OCI-LY1 (cell line): ENCODE measurements at regions not wholly inside any gene's neighbourhood (a gene's known extent, or its start where the extent isn't known, plus 50 kb on each side); places are given as distances from the start of the nearest gene placed in this dataset.

Experiments used
- H2AFZ ChIP-seq: fragments of 200-600 bp; sonication (generic), shearing (Covaris generic); 2 replicates; pipeline ENCODE4 v1.6.0; 2014; ENCODE audit warnings: antibody characterized with exemption, mild to moderate bottlenecking, low read length
- H3F3A ChIP-seq: fragments of 200-600 bp; sonication (generic), shearing (Covaris generic); 2 replicates; pipeline ENCODE4 v1.6.0; 2014; ENCODE audit warnings: mild to moderate bottlenecking, antibody characterized with exemption, low read length, moderate library complexity; ENCODE audit not compliant: insufficient read depth
- H3K27ac ChIP-seq: fragments of 200-600 bp; sonication (generic); 2 replicates; pipeline ENCODE4 v1.5.1; 2014; ENCODE audit warnings: low read length, mixed run types, mild to moderate bottlenecking, low read depth; ENCODE audit not compliant: poor library complexity, severe bottlenecking
- H3K27me3 ChIP-seq: fragments of 200-600 bp; sonication (generic); 2 replicates; pipeline ENCODE4 v1.6.0; 2014; ENCODE audit warnings: antibody characterized with exemption, mild to moderate bottlenecking, low read length, moderate library complexity; ENCODE audit not compliant: insufficient read depth
- H3K36me3 ChIP-seq: fragments of 200-600 bp; sonication (generic); 2 replicates; pipeline ENCODE4 v1.6.1; 2014; ENCODE audit warnings: mild to moderate bottlenecking, antibody characterized with exemption, low read length, moderate library complexity, mixed read lengths; ENCODE audit not compliant: insufficient read depth
- H3K4me1 ChIP-seq: fragments of 200-600 bp; sonication (generic); 2 replicates; pipeline ENCODE4 v1.5.1; 2014; ENCODE audit warnings: mild to moderate bottlenecking, low read length, moderate library complexity; ENCODE audit not compliant: insufficient read depth, severe bottlenecking
- H3K4me2 ChIP-seq: fragments of 200-600 bp; sonication (generic), shearing (Covaris generic); 2 replicates; pipeline ENCODE4 v1.6.1; 2014; ENCODE audit warnings: low read length
- H3K4me3 ChIP-seq: fragments of 200-600 bp; sonication (generic); 2 replicates; pipeline ENCODE4 v1.5.1; 2014; ENCODE audit warnings: low read length, low read depth, mild to moderate bottlenecking, mixed read lengths; ENCODE audit not compliant: poor library complexity, severe bottlenecking
- H3K79me2 ChIP-seq: fragments of 200-600 bp; shearing (Covaris generic); 2 replicates; pipeline ENCODE4 v1.6.1; 2016; ENCODE audit warnings: mixed run types, low read length, mixed read lengths; ENCODE audit not compliant: insufficient read depth
- H3K9ac ChIP-seq: fragments of 200-600 bp; sonication (generic), shearing (Covaris generic); 2 replicates; pipeline ENCODE4 v1.6.1; 2014; ENCODE audit warnings: mild to moderate bottlenecking, low read length, mixed read lengths
- H3K9me2 ChIP-seq: fragments of 200-600 bp; sonication (generic), shearing (Covaris generic); 2 replicates; pipeline ENCODE4 v1.6.1; 2014; ENCODE audit warnings: low read depth, mild to moderate bottlenecking, low read length, mixed read lengths
- H3K9me3 ChIP-seq: fragments of 200-600 bp; shearing (Covaris generic); 2 replicates; pipeline ENCODE4 v1.6.1; 2014; ENCODE audit warnings: low read length, mixed read lengths
- H4K20me1 ChIP-seq: fragments of 200-600 bp; sonication (generic), shearing (Covaris generic); 2 replicates; pipeline ENCODE4 v1.6.0; 2016; ENCODE audit warnings: mild to moderate bottlenecking, low read length; ENCODE audit not compliant: insufficient read depth
- EZH2 ChIP-seq: fragments of 200-600 bp; sonication (generic), shearing (Covaris generic); IDR thresholded peaks from 2 replicates; pipeline ENCODE4 v1.8.0; 2017; ENCODE audit warnings: borderline replicate concordance, mixed run types, mild to moderate bottlenecking, antibody characterized with exemption, low read length, moderate library complexity, mixed read lengths
- TF ChIP-seq, protein P1 (sequence below): fragments of 200-600 bp; sonication (generic), shearing (Covaris generic); IDR thresholded peaks from 2 replicates; pipeline ENCODE4 v1.5.1; 2017; ENCODE audit warnings: mild to moderate bottlenecking, antibody characterized with exemption, low read length, moderate library complexity, mixed read lengths

DNA sequence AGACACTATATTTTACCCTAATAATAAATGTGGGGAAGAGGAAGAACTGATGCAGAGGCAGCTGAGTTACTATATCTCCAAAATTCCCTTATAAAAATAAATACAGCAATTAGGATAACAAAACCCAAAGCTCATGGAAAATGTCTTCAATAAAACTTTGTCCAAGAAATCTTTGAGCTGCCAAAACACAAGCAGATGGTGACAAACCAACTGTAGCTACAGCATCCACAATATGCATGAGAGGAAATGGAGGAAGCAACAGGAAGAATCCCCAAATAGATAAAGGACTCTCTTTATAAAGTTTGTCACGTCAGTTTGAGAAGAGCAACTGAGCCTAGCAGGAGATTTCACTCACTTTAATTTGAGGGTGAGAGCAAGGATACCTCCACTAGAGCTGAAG lies 638.2 kb downstream of the IGSF11 start:
- H3K4me2 ChIP-seq: no peak overlapping the region
- no peaks in the 10 kb centered on the region for H3K9me3 ChIP-seq
- no peak overlapping the region for H3K27ac ChIP-seq
- H3K9me2 ChIP-seq: no peaks in the 10 kb centered on the region
- H3K79me2 ChIP-seq: no peaks in the 10 kb centered on the region
- TF ChIP-seq, protein P1, sequence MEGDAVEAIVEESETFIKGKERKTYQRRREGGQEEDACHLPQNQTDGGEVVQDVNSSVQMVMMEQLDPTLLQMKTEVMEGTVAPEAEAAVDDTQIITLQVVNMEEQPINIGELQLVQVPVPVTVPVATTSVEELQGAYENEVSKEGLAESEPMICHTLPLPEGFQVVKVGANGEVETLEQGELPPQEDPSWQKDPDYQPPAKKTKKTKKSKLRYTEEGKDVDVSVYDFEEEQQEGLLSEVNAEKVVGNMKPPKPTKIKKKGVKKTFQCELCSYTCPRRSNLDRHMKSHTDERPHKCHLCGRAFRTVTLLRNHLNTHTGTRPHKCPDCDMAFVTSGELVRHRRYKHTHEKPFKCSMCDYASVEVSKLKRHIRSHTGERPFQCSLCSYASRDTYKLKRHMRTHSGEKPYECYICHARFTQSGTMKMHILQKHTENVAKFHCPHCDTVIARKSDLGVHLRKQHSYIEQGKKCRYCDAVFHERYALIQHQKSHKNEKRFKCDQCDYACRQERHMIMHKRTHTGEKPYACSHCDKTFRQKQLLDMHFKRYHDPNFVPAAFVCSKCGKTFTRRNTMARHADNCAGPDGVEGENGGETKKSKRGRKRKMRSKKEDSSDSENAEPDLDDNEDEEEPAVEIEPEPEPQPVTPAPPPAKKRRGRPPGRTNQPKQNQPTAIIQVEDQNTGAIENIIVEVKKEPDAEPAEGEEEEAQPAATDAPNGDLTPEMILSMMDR: no peak
- TF ChIP-seq EZH2: no peak
- no peaks in the 10 kb centered on the region for H3K27me3 ChIP-seq
- no peaks in the 10 kb centered on the region for H3F3A ChIP-seq
- no peaks in the 10 kb centered on the region for H3K4me1 ChIP-seq
- no peaks in the 10 kb centered on the region for H4K20me1 ChIP-seq
- H3K9ac ChIP-seq: no peak overlapping the region
- no peak overlapping the region for H2AFZ ChIP-seq
- H3K36me3 ChIP-seq: no peaks in the 10 kb centered on the region
- no peak overlapping the region for H3K4me3 ChIP-seq

DNA sequence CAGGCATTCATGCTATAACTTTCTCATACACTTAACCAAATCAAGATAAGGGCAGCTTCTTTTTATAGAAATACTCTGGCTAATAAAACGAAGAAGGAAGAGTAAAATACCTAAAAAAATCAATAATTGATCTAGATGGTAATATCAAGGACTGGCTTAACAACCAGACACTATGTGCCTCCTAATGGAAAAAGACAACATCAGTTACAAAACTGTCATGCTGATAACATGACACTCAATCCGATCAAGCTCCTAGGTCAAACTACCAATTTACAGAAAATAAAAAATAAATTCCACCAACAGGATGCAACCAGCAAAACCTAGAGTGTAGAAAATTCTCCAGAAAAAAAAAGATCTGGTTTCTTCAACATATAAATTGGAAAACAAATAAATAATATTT lies 634.6 kb downstream of the IGSF11 start:
- no peak overlapping the region for H3K27ac ChIP-seq

DNA sequence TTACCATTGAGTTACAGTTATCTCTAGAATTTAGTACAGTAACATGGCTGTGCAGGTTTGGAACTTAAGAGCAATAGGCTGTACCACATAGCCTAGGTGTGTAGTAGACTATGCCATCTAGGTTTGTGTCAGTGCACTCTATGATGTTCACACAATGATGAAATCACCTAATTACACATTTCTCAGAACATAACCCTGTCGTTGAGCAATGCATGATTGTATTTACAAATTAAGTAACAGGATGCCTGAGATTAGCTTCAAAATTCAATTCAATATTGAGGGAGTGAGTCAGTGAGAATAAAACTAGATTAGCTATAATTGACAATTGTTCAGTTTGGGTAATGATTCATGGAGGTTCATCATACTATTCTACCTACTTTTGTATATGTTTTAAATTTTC lies 633.8 kb downstream of the IGSF11 start:
- H3K79me2 ChIP-seq: no peaks in the 10 kb centered on the region
- H3F3A ChIP-seq: no peaks in the 10 kb centered on the region
- no peaks in the 10 kb centered on the region for H3K4me1 ChIP-seq
- H3K9me2 ChIP-seq: no peaks in the 10 kb centered on the region
- H3K27me3 ChIP-seq: no peaks in the 10 kb centered on the region
- no peaks in the 10 kb centered on the region for H3K9me3 ChIP-seq
- no peak overlapping the region for H3K4me2 ChIP-seq
- TF ChIP-seq, protein P1: no peak
- TF ChIP-seq EZH2: no peak
- H2AFZ ChIP-seq: no peak overlapping the region
- H3K9ac ChIP-seq: no peak overlapping the region
- H4K20me1 ChIP-seq: no peaks in the 10 kb centered on the region
- no peak overlapping the region for H3K27ac ChIP-seq
- no peak overlapping the region for H3K4me3 ChIP-seq
- H3K36me3 ChIP-seq: no peaks in the 10 kb centered on the region

More for the DNA sequence above, 634.6 kb downstream of the IGSF11 start:
- no peaks in the 10 kb centered on the region for H3K36me3 ChIP-seq
- H3K9me3 ChIP-seq: no peaks in the 10 kb centered on the region
- H3K4me3 ChIP-seq: no peak overlapping the region
- no peaks in the 10 kb centered on the region for H3K79me2 ChIP-seq
- TF ChIP-seq, protein P1: no peak
- no peak for TF ChIP-seq EZH2
- H3K4me2 ChIP-seq: no peak overlapping the region
- H3F3A ChIP-seq: no peaks in the 10 kb centered on the region
- no peak overlapping the region for H2AFZ ChIP-seq
- H4K20me1 ChIP-seq: no peaks in the 10 kb centered on the region
- H3K9me2 ChIP-seq: no peaks in the 10 kb centered on the region
- no peak overlapping the region for H3K9ac ChIP-seq
- no peaks in the 10 kb centered on the region for H3K4me1 ChIP-seq
- H3K27me3 ChIP-seq: no peaks in the 10 kb centered on the region
